ENCODE measurements at regions not wholly inside any gene's neighbourhood (a gene's known extent, or its start where the extent isn't known, plus 50 kb on each side); places are given as distances from the start of the nearest gene placed in this dataset.

DNA sequence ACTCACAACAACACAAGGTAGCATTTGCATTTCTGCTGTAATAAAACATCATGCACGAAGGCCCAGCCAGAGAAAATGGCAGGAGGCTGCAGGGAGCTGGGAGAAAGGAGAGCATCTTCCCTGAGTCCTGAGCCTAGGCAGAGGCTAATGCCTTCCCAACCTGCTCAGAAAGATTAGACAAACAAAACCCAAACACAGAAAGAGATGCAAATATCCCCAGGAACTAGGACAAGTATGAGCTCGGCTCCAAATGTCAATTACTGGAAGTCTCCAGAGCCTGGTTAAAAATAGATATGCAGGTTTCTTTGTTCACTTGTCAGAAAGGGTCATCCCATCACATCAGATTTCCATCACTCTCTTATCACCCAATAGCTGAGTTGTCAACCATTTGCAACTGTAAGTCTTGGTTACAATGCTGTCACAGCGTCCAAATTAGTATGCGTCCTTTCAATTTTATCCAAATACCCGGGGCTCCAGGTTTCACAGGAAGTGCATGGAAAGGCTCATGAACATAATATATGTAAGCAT, 316.5 kb upstream of the CELF2 start:
- Mint-ChIP-seq H3K36me3 (ENCODE audit: insufficient read depth) (no peaks in the 10 kb centered on the region), H3K4me1 (ENCODE audit: low read depth) (no peaks in the 10 kb centered on the region), H3K9me3 (ENCODE audit: low read depth) (peaks cover 5% of the 10 kb centered on the region), H3K4me3 (ENCODE audit: low read depth) (no peak overlapping the region), H3K27ac (no peak overlapping the region), H3K27me3 (peaks cover 15% of the 10 kb centered on the region)
- no peak for DNase-seq (ENCODE audit: low spot score, unreplicated experiment)
- TF ChIP-seq, protein P1, sequence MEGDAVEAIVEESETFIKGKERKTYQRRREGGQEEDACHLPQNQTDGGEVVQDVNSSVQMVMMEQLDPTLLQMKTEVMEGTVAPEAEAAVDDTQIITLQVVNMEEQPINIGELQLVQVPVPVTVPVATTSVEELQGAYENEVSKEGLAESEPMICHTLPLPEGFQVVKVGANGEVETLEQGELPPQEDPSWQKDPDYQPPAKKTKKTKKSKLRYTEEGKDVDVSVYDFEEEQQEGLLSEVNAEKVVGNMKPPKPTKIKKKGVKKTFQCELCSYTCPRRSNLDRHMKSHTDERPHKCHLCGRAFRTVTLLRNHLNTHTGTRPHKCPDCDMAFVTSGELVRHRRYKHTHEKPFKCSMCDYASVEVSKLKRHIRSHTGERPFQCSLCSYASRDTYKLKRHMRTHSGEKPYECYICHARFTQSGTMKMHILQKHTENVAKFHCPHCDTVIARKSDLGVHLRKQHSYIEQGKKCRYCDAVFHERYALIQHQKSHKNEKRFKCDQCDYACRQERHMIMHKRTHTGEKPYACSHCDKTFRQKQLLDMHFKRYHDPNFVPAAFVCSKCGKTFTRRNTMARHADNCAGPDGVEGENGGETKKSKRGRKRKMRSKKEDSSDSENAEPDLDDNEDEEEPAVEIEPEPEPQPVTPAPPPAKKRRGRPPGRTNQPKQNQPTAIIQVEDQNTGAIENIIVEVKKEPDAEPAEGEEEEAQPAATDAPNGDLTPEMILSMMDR (IDR thresholded peaks at IDR 0.05; ENCODE audit: unreplicated experiment): no peak

DNA sequence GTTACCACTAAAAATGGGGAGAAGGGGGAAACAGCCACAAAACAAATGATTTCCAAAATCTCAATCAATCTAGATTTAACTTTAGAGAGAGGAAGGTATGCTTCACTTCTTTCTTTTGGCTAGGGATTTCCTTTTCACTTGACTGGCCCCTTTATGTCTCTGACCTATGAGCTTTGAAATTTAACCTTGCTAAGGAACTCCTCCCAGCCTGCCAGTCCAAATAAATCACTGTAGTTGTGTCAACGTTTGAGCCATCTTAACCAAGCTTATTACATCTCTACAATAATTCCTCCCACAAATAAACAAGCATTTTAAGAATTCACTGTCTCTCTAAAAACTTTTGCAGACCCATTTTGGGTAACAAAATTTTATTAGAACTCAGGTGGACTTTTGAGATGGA, 315.5 kb upstream of the CELF2 start:
- no peak overlapping the region for H3K27ac Mint-ChIP-seq

DNA sequence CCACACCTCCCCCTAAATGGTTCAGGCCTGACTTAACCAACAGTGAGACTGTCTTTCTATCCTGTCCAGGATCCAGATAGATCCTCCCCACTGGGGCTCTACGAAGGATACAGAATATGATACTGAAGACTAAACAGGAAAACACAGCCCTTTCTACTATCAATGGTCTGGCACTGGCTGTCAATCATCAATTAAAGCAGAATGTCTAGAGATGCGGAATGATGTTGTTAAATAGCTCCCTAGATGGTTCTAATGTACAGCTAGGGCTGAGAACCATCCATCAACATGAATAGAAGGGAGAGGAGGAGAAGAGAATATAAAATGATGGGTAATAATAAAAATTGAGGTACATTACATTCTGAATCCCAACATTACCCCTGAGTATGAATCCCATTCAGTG, 314.3 kb upstream of the CELF2 start:
- no peak for DNase-seq (ENCODE audit: low spot score, unreplicated experiment)
- Mint-ChIP-seq H3K4me3 (ENCODE audit: low read depth) (no peak overlapping the region), H3K27me3 (peaks cover 18% of the 10 kb centered on the region), H3K9me3 (ENCODE audit: low read depth) (no peaks in the 10 kb centered on the region), H3K27ac (no peak overlapping the region), H3K4me1 (ENCODE audit: low read depth) (no peaks in the 10 kb centered on the region), H3K36me3 (ENCODE audit: insufficient read depth) (no peaks in the 10 kb centered on the region)
- TF ChIP-seq, protein P1 (IDR thresholded peaks at IDR 0.05; ENCODE audit: unreplicated experiment): no peak

More for the DNA sequence above, 315.5 kb upstream of the CELF2 start:
- peaks cover 18% of the 10 kb centered on the region for H3K27me3 Mint-ChIP-seq
- TF ChIP-seq, protein P1 (IDR thresholded peaks at IDR 0.05; ENCODE audit: unreplicated experiment): no peak
- no peaks in the 10 kb centered on the region for H3K36me3 Mint-ChIP-seq (ENCODE audit: insufficient read depth)
- H3K4me3 Mint-ChIP-seq (ENCODE audit: low read depth): no peak overlapping the region
- H3K9me3 Mint-ChIP-seq (ENCODE audit: low read depth): no peaks in the 10 kb centered on the region
- H3K4me1 Mint-ChIP-seq (ENCODE audit: low read depth): no peaks in the 10 kb centered on the region
- no peak for DNase-seq (ENCODE audit: low spot score, unreplicated experiment)

DNA sequence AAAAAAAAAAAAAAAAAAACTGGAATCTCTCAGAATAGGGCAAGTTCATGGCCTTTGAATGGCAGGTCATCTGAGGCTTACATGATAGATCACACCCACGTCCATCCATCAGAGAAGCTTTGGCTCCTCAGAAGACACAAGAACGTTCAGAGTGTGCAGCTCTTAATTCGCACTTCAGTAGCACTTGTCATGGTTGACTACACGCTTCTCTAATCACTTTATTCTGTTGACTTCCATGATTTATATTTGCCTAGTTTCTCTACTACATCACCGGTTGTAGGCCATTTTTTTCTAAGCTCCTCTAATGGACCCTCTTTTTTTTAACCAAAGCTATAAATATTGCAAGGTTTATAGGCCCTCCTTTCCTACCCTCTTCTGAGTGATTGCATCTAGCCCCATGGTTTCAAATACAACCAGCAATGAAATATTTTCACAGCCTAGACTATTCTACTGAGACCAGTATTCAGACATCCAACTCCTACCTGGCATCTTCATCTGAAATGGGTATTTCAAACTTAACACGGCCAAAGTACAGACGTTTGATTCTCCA, 305.4 kb upstream of the CELF2 start:
- no peak for DNase-seq (ENCODE audit: low spot score, unreplicated experiment)
- no peaks in the 10 kb centered on the region for H3K36me3 Mint-ChIP-seq (ENCODE audit: insufficient read depth)

DNA sequence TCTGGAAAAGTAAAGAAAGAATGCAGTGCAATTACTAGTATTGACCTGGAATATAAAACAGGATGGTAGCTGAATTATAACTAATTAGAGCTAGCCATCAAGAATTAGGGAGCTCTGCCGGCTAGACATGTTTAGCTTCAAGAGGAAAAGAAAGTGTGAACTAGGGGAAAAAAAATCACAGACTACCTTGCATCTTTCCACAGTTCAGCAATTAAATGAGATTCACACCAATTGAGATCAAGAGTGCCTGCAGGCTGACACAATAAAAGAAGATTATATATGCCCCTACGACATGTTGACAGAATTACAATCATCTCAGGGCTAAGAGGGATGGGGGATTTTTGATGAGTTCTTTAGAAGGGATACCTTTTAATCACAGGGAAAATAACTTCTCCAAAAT, 303.3 kb upstream of the CELF2 start:
- Mint-ChIP-seq H3K9me3 (ENCODE audit: low read depth) (peaks cover 3% of the 10 kb centered on the region), H3K4me1 (ENCODE audit: low read depth) (peaks cover 8% of the 10 kb centered on the region), H3K4me3 (ENCODE audit: low read depth) (no peak overlapping the region), H3K36me3 (ENCODE audit: insufficient read depth) (no peaks in the 10 kb centered on the region), H3K27me3 (peaks cover 23% of the 10 kb centered on the region), H3K27ac (no peak overlapping the region)
- TF ChIP-seq, protein P1 (IDR thresholded peaks at IDR 0.05; ENCODE audit: unreplicated experiment): no peak
- DNase-seq (ENCODE audit: low spot score, unreplicated experiment): no peak

More for the DNA sequence above, 305.4 kb upstream of the CELF2 start:
- TF ChIP-seq, protein P1 (IDR thresholded peaks at IDR 0.05; ENCODE audit: unreplicated experiment): no peak
- Mint-ChIP-seq H3K27me3 (peaks cover 23% of the 10 kb centered on the region), H3K4me1 (ENCODE audit: low read depth) (peaks cover 9% of the 10 kb centered on the region), H3K27ac (no peak overlapping the region), H3K4me3 (ENCODE audit: low read depth) (no peak overlapping the region), H3K9me3 (ENCODE audit: low read depth) (peaks cover 3% of the 10 kb centered on the region)

All from progenitor cell of endocrine pancreas (in vitro differentiated cells).